Right lung (tissue), 2 donors: ENCODE measurements at regions not wholly inside any gene's neighbourhood (a gene's known extent, or its start where the extent isn't known, plus 50 kb on each side); places are given as distances from the start of the nearest gene placed in this dataset.
"Not testable (repeated sequence)": the region's sequence is repeated elsewhere in the genome, so short reads cannot be mapped to it uniquely, and the experiment has no call there.

Experiments used
- DNase-seq, 2 donors: peaks; one replicate each; pipeline ENCODE4 v3.0.0-alpha.2; 2013

GRCh38 chr1:234920136-234920842 lies 208.3 kb downstream of the TOMM20 start:
- no peak for DNase-seq

- DNase-seq = no peak
These were observed 209.5 kb downstream of the TOMM20 start for GRCh38 chr1:234918961-234919761.

GRCh38 chr1:234918181-234918841 lies 210.3 kb downstream of the TOMM20 start:
- no peak for DNase-seq

- no peak for DNase-seq
These were observed 211.0 kb downstream of the TOMM20 start for GRCh38 chr1:234917495-234918180.

- DNase-seq = no peak
These were observed 211.8 kb downstream of the TOMM20 start for GRCh38 chr1:234916840-234917239.

- DNase-seq = no peak
These were observed 212.5 kb downstream of the TOMM20 start for GRCh38 chr1:234915924-234916675.

- no peak for DNase-seq
These were observed 213.9 kb downstream of the TOMM20 start for GRCh38 chr1:234914606-234915290.

- DNase-seq = no peak
These were observed 214.9 kb downstream of the TOMM20 start for GRCh38 chr1:234913771-234914170.

GRCh38 chr1:234913278-234913649 lies 215.4 kb downstream of the TOMM20 start:
- no peak for DNase-seq

- no peak for DNase-seq
These were observed 215.9 kb downstream of the TOMM20 start for GRCh38 chr1:234912548-234913277.

GRCh38 chr1:234911787-234912186 lies 216.8 kb downstream of the TOMM20 start:
- DNase-seq = no peak

- DNase-seq = not testable (repeated sequence)
These were observed 217.5 kb downstream of the TOMM20 start for GRCh38 chr1:234911136-234911535.

GRCh38 chr1:234909851-234910250 lies 218.8 kb downstream of the TOMM20 start:
- no peak for DNase-seq

GRCh38 chr1:234909307-234909810 lies 219.3 kb downstream of the TOMM20 start:
- no peak for DNase-seq

GRCh38 chr1:234908571-234908970 lies 220.1 kb downstream of the TOMM20 start:
- DNase-seq = no peak

- DNase-seq = no peak
These were observed 220.7 kb downstream of the TOMM20 start for GRCh38 chr1:234907940-234908405.

GRCh38 chr1:234907208-234907939 lies 221.3 kb downstream of the TOMM20 start:
- DNase-seq = no peak

GRCh38 chr1:234906654-234907053 lies 222.0 kb downstream of the TOMM20 start:
- no peak for DNase-seq
